ENCODE measurements at regions not wholly inside any gene's neighbourhood (a gene's known extent, or its start where the extent isn't known, plus 50 kb on each side); places are given as distances from the start of the nearest gene placed in this dataset.

DNA sequence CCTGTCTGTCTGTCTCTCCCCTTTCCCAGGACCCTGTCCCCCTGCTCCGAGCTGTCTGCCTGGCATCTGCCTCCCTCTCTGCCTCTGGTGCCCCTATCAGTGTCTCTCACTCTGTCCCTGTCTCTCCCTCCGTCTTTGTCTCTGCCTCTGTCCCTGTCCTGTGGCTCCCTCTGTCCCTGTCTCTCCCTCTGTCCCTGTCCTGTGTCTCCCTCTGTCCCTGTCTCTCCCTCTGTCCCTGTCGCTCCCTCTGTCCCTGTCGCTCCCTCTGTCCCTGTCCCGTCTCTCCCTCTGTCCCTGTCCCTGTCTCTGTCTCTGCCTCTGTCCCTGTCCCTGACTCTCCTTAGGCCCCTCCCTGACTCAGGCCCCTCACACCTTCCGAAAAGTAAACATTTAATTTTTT lies 75.0 kb upstream of the PAX2 start:
- Histone ChIP-seq H3K27ac (ENCODE audit: low read depth, low read length) (no peak overlapping the region), H3K4me3 (replicated peaks in 1 of 2; ENCODE audit: low read depth in 1 of 2, low read length in 2 of 2) (peak overlapping the region in 1 of 2 experiments; percentile 56; a peak in 2 of 4 replicates), H3K4me1 (ENCODE audit: control insufficient read depth in 1 of 2, insufficient read depth in 2 of 2, low read length in 2 of 2) (peaks cover 6 to 10% of the 10 kb centered on the region in 2 experiments), H3K9ac (ENCODE audit: low read length) (peak overlapping the region; percentile 42; the same call in 1 of the 2 replicates), H3K27me3 (ENCODE audit: insufficient read depth, low read length) (peaks cover 22% of the 10 kb centered on the region), H3K79me2 (ENCODE audit: insufficient read depth, low read length) (no peaks in the 10 kb centered on the region), H3K9me3 (ENCODE audit: control insufficient read depth in 1 of 2, insufficient read depth in 1 of 2, low read depth in 1 of 2, low read length in 2 of 2) (no peaks in the 10 kb centered on the region), H3K9me2 (ENCODE audit: insufficient read depth) (no peaks in the 10 kb centered on the region), H3K4me2 (ENCODE audit: low read length) (peak overlapping the region; percentile 93), H2AFZ (ENCODE audit: low read depth, low read length, poor library complexity, severe bottlenecking) (peak overlapping the region; percentile 92), H3K36me3 (ENCODE audit: control insufficient read depth in 1 of 2, insufficient read depth in 2 of 2, low read length in 2 of 2) (no peaks in the 10 kb centered on the region), H4K20me1 (ENCODE audit: insufficient read depth) (no peaks in the 10 kb centered on the region)
- DNase-seq (ENCODE audit: low read depth, low spot score) (no peak), ATAC-seq (peak; percentile 20)
- no TSS peak for BruUV-seq (replicated peaks)
- RAD21 ChIA-PET (ENCODE audit: low non-redundant PET in 1 of 2, low total read pairs in 2 of 2, uncharacterized antibody in 2 of 2, unreplicated experiment in 2 of 2): interaction anchor here (0.7 to 1.3 kb wide), 3 partner anchors 71 to 208 kb away, joined by 8 to 10 read pairs (median 9); no protein-coding TSS in a partner anchor
- intact Hi-C loops (cut with micrococcal nuclease): no loop called here
- TF ChIP-seq, protein P1, sequence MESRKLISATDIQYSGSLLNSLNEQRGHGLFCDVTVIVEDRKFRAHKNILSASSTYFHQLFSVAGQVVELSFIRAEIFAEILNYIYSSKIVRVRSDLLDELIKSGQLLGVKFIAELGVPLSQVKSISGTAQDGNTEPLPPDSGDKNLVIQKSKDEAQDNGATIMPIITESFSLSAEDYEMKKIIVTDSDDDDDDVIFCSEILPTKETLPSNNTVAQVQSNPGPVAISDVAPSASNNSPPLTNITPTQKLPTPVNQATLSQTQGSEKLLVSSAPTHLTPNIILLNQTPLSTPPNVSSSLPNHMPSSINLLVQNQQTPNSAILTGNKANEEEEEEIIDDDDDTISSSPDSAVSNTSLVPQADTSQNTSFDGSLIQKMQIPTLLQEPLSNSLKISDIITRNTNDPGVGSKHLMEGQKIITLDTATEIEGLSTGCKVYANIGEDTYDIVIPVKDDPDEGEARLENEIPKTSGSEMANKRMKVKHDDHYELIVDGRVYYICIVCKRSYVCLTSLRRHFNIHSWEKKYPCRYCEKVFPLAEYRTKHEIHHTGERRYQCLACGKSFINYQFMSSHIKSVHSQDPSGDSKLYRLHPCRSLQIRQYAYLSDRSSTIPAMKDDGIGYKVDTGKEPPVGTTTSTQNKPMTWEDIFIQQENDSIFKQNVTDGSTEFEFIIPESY (IDR thresholded peaks at IDR 0.05; ENCODE audit: extremely low read depth, insufficient replicate concordance, low read length): no peak
- TF ChIP-seq, protein P2, sequence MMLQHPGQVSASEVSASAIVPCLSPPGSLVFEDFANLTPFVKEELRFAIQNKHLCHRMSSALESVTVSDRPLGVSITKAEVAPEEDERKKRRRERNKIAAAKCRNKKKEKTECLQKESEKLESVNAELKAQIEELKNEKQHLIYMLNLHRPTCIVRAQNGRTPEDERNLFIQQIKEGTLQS (IDR thresholded peaks at IDR 0.05): no peak
- TF ChIP-seq CBX3 (IDR thresholded peaks at IDR 0.05; ENCODE audit: low read depth): no peak
- no peak for TF ChIP-seq SIN3A (IDR thresholded peaks at IDR 0.05; ENCODE audit: low read depth)
- no peak for TF ChIP-seq TCF7L2 (IDR thresholded peaks at IDR 0.05; ENCODE audit: borderline replicate concordance, extremely low read depth, insufficient read depth, insufficient read length)
- TF ChIP-seq ELF1 (IDR thresholded peaks at IDR 0.05; ENCODE audit: borderline replicate concordance, low read depth): no peak
- no peak for TF ChIP-seq ZNF274 (IDR thresholded peaks at IDR 0.05; ENCODE audit: low read depth, low read length)
- no peak for TF ChIP-seq YY1 (IDR thresholded peaks at IDR 0.05; ENCODE audit: extremely low read depth, insufficient replicate concordance, low read depth, low read length)
- TF ChIP-seq, protein P3, sequence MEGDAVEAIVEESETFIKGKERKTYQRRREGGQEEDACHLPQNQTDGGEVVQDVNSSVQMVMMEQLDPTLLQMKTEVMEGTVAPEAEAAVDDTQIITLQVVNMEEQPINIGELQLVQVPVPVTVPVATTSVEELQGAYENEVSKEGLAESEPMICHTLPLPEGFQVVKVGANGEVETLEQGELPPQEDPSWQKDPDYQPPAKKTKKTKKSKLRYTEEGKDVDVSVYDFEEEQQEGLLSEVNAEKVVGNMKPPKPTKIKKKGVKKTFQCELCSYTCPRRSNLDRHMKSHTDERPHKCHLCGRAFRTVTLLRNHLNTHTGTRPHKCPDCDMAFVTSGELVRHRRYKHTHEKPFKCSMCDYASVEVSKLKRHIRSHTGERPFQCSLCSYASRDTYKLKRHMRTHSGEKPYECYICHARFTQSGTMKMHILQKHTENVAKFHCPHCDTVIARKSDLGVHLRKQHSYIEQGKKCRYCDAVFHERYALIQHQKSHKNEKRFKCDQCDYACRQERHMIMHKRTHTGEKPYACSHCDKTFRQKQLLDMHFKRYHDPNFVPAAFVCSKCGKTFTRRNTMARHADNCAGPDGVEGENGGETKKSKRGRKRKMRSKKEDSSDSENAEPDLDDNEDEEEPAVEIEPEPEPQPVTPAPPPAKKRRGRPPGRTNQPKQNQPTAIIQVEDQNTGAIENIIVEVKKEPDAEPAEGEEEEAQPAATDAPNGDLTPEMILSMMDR (IDR thresholded peaks at IDR 0.05 in 2 of 3, conservative IDR thresholded peaks at IDR 0.05 in 1 of 3; ENCODE audit: borderline replicate concordance in 1 of 3, insufficient read depth in 1 of 3, low read depth in 2 of 3, low read length in 2 of 3): no peak
- no peak for TF ChIP-seq EGR1 (IDR thresholded peaks at IDR 0.05; ENCODE audit: low read depth)
- no peak for TF ChIP-seq EZH2 (IDR thresholded peaks at IDR 0.05)
- TF ChIP-seq EZH2phosphoT487 (IDR thresholded peaks at IDR 0.05; ENCODE audit: borderline replicate concordance): no peak
- TF ChIP-seq POLR2AphosphoS5 (IDR thresholded peaks at IDR 0.05; ENCODE audit: low read depth, low read length): no peak
- no peak for TF ChIP-seq CEBPB (IDR thresholded peaks at IDR 0.05; ENCODE audit: low read depth)
- no peak for TF ChIP-seq FOSL1 (IDR thresholded peaks at IDR 0.05; ENCODE audit: low read depth)
- TF ChIP-seq ZFX (IDR thresholded peaks at IDR 0.05): no peak
- CTCF ChIA-PET: interaction anchor here (1.5 to 2.5 kb wide), 2 partner anchors 73 to 208 kb away, joined by 5 to 12 read pairs; no protein-coding TSS in a partner anchor
- POLR2A ChIA-PET: no interaction called here

Data from HCT116 (cell line).